Progenitor cell of endocrine pancreas (in vitro differentiated cells): ENCODE measurements at regions not wholly inside any gene's neighbourhood (a gene's known extent, or its start where the extent isn't known, plus 50 kb on each side); places are given as distances from the start of the nearest gene placed in this dataset.
A peak's percentile ranks its signal among the peaks of the same experiment; 100 is the strongest.

Experiments used
- DNase-seq: peaks from one replicate; pipeline ENCODE4 v3.0.0; 2021; ENCODE audit warnings: low spot score; ENCODE audit not compliant: unreplicated experiment
- H3K27ac Mint-ChIP-seq: 2 replicates; pipeline ENCODE4 v1.8.0; 2021; ENCODE audit warnings: mild to moderate bottlenecking, moderate library complexity, mixed read lengths
- H3K27me3 Mint-ChIP-seq: 2 replicates; pipeline ENCODE4 v1.8.0; 2021; ENCODE audit warnings: mixed read lengths
- H3K36me3 Mint-ChIP-seq: 2 replicates; pipeline ENCODE4 v1.8.0; 2022; ENCODE audit warnings: mixed read lengths; ENCODE audit not compliant: insufficient read depth
- H3K4me1 Mint-ChIP-seq: 2 replicates; pipeline ENCODE4 v1.8.0; 2021; ENCODE audit warnings: low read depth, mixed read lengths
- H3K4me3 Mint-ChIP-seq: 2 replicates; pipeline ENCODE4 v1.8.0; 2021; ENCODE audit warnings: low read depth, mild to moderate bottlenecking, moderate library complexity, mixed read lengths
- H3K9me3 Mint-ChIP-seq: 2 replicates; pipeline ENCODE4 v1.8.0; 2021; ENCODE audit warnings: low read depth, mixed read lengths
- TF ChIP-seq, protein P1 (sequence below): fragments of 200-600 bp; sonication (generic); IDR thresholded peaks from one replicate; pipeline ENCODE4 v1.5.0; 2021; ENCODE audit warnings: antibody characterized with exemption, mild to moderate bottlenecking; ENCODE audit not compliant: unreplicated experiment

DNA sequence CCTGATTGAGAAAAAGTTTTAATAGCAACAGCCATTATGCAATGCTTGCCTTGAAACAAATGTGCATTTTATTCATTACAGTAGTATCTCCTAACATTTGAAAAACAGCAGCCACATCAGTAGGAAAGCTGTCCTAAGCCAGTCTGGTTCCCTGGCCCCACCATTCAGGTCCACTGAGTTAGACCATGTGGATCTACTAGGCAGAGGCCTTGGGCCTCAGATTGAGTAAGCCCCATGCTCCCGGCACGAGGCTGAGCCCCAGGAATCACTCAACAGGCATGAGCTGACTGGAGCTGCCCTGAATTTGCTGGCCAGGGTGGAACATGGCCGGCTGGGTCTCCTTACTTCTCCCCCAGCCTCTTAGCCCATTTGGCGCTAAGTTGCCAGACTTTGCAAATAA is 103.4 kb downstream of the ZFP36L2 start:
- TF ChIP-seq, protein P1, sequence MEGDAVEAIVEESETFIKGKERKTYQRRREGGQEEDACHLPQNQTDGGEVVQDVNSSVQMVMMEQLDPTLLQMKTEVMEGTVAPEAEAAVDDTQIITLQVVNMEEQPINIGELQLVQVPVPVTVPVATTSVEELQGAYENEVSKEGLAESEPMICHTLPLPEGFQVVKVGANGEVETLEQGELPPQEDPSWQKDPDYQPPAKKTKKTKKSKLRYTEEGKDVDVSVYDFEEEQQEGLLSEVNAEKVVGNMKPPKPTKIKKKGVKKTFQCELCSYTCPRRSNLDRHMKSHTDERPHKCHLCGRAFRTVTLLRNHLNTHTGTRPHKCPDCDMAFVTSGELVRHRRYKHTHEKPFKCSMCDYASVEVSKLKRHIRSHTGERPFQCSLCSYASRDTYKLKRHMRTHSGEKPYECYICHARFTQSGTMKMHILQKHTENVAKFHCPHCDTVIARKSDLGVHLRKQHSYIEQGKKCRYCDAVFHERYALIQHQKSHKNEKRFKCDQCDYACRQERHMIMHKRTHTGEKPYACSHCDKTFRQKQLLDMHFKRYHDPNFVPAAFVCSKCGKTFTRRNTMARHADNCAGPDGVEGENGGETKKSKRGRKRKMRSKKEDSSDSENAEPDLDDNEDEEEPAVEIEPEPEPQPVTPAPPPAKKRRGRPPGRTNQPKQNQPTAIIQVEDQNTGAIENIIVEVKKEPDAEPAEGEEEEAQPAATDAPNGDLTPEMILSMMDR, result no peak
- Mint-ChIP-seq H3K4me1 (peaks cover 2% of the 10 kb centered on the region), H3K4me3 (no peak overlapping the region), H3K27ac (no peak overlapping the region), H3K27me3 (peaks cover 4% of the 10 kb centered on the region), H3K36me3 (no peaks in the 10 kb centered on the region), H3K9me3 (peaks cover 9% of the 10 kb centered on the region)
- DNase-seq, result no peak

DNA sequence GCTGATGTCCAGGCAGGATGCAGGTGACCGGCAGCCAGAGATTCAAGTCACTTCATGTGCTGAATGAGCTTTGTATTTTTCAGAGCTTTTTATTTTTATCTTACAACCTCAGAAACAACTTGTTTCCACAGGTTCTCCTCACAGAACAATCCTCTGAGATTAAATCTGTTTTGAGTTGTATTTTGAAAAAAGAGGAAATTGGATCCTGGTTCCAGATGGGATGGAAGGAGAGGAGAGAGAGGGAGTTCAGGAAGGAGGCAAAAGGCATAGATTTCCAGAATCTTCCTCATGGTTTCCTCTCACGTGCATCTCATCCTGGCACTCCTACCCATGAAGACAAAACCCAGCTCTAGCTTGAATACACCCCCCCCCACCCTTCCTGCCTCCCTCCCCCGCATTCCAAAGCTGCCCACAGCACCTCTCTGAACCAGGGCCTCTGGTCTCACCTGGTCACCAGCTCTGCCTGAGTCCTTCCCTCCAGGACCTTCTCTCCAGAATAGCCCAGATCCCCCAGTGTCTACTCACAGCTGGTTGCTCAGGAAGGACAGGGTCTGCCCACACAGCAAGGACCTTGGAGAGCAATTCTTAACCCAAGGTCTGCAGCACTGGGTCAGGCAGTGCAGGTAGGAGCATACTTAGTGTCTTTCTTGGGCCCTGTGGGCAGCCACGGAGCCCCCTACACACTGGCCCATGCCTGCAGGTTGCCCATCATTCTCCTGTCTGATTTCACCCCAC is 104.7 kb downstream of the ZFP36L2 start:
- TF ChIP-seq, protein P1, result no peak
- H3K27ac Mint-ChIP-seq, result peak overlapping the region; percentile 63
- peaks cover 2% of the 10 kb centered on the region for H3K4me1 Mint-ChIP-seq
- peaks cover 4% of the 10 kb centered on the region for H3K27me3 Mint-ChIP-seq
- no peak for DNase-seq
- no peak overlapping the region for H3K4me3 Mint-ChIP-seq
- H3K36me3 Mint-ChIP-seq, result no peaks in the 10 kb centered on the region
- H3K9me3 Mint-ChIP-seq, result peaks cover 9% of the 10 kb centered on the region

DNA sequence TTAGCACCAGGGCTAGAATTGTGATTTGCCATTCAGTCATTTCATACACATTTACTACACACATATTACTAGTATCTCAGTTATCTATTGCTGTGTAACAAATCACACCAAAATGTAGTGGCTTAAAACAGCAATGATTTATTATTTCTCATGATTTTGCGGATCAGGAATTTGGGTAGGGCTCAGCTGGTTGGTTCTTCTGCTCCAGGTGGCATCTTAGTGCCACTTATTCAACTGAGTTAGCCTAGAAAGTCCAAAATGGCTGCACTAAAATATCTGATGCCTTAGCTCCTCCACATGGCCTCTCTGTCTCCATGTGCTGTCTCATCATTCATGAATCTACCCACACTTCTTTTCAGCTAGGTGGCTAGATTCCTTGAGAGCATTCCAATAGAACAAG is 107.1 kb downstream of the ZFP36L2 start:
- H3K9me3 Mint-ChIP-seq, result peaks cover 9% of the 10 kb centered on the region
- no peak overlapping the region for H3K27ac Mint-ChIP-seq
- no peaks in the 10 kb centered on the region for H3K36me3 Mint-ChIP-seq
- H3K4me3 Mint-ChIP-seq, result no peak overlapping the region
- peaks cover 8% of the 10 kb centered on the region for H3K4me1 Mint-ChIP-seq
- TF ChIP-seq, protein P1, result no peak
- H3K27me3 Mint-ChIP-seq, result peaks cover 3% of the 10 kb centered on the region
- no peak for DNase-seq

DNA sequence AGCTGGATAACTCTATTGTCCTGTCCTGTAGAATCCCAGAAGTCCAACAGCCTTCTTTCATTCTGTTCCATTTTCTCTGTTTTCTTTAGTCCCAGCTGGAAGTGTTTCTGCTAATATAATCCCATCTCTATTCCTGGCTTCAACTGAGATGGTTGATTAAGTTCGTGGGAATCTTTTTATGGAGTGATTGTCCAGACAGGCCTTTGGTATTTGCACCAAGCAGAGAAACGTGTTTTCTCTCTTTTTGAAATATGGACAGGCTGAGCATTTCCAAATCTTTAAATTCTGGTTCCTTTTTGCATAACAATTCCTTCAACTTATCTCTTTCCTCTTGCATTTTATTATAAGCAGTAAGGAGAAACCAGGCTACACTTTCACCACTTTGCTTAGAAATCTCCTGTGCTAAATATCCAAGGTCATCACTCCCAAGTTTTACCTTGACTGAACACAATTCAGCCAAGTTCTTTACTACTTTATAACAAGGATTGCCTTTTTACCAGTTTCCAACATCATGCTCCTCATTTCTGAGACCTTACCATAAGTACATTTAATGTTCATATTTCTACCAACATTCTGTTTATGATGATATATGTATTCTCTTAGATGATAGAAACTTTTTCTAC is 108.8 kb downstream of the ZFP36L2 start:
- Mint-ChIP-seq H3K4me3 (no peak overlapping the region), H3K27me3 (no peaks in the 10 kb centered on the region), H3K4me1 (peaks cover 6% of the 10 kb centered on the region), H3K36me3 (no peaks in the 10 kb centered on the region), H3K27ac (no peak overlapping the region), H3K9me3 (peaks cover 9% of the 10 kb centered on the region)
- TF ChIP-seq, protein P1, result no peak
- no peak for DNase-seq

DNA sequence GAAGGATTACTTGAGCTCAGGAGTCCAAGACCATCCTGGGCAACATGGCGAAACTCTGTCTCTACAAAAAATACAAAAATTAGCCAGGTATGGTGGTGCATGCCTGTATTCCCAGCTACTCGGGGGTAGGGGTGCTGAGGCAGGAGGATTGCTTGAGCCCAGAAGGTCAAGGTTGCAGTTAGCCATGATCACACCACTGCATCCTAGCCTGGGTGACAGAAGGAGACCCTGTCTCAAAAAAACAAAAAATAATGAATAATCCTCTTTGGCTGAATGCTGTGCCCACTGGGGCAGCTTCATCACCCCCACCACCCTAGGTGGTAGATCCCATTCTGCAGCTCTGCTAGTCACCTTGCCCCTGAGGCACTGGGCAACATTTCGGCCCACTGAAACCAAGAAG is 109.4 kb downstream of the ZFP36L2 start:
- no peak overlapping the region for H3K4me3 Mint-ChIP-seq
- no peaks in the 10 kb centered on the region for H3K36me3 Mint-ChIP-seq
- DNase-seq, result no peak
- TF ChIP-seq, protein P1, result no peak
- H3K4me1 Mint-ChIP-seq, result peaks cover 6% of the 10 kb centered on the region
- H3K27ac Mint-ChIP-seq, result no peak overlapping the region
- H3K9me3 Mint-ChIP-seq, result peaks cover 9% of the 10 kb centered on the region
- no peaks in the 10 kb centered on the region for H3K27me3 Mint-ChIP-seq
